IPS-NIHi7 (cell line): ENCODE measurements at regions not wholly inside any gene's neighbourhood (a gene's known extent, or its start where the extent isn't known, plus 50 kb on each side); places are given as distances from the start of the nearest gene placed in this dataset.
A peak's percentile ranks its signal among the peaks of the same experiment; 100 is the strongest.
"Not testable (repeated sequence)": the region's sequence is repeated elsewhere in the genome, so short reads cannot be mapped to it uniquely, and the experiment has no call there.

Experiments used
- DNase-seq: peaks from one replicate; pipeline ENCODE4 v3.0.0; 2012; ENCODE audit warnings: mixed read lengths; ENCODE audit errors: extremely low spot score

DNA sequence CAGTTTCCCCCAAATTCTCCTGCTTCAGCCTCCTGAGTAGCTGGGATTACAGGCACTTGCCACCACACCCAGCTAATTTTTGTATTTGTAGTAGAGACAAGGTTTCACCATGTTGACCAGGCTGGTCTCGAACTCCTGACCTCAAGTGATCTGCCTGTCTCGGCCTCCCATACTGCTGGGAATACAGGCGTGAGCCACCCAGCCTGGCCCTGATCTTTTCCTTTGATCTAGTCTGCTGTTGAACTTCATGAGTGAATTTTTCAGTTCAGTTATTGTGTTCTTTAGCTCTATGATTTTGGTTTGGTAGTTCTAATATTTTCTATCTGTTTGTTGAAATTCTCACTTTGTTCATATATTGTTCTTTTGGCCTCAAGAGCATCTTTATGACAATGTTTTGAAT, 83.4 kb upstream of the RAP2C start:
- not testable (repeated sequence) for DNase-seq

- no peak for DNase-seq
These were observed 75.7 kb upstream of the RAP2C start for GRCh38 chrX:132294776-132295495.

- DNase-seq, result no peak
These were observed 74.9 kb upstream of the RAP2C start for GRCh38 chrX:132294192-132294591.

- DNase-seq, result peak; percentile 83
These were observed 73.5 kb upstream of the RAP2C start for GRCh38 chrX:132292793-132293192.

- DNase-seq, result no peak
These were observed 58.8 kb upstream of the RAP2C start for GRCh38 chrX:132277953-132278614.

GRCh38 chrX:132272826-132273225, 53.6 kb upstream of the RAP2C start:
- DNase-seq, result no peak

DNA sequence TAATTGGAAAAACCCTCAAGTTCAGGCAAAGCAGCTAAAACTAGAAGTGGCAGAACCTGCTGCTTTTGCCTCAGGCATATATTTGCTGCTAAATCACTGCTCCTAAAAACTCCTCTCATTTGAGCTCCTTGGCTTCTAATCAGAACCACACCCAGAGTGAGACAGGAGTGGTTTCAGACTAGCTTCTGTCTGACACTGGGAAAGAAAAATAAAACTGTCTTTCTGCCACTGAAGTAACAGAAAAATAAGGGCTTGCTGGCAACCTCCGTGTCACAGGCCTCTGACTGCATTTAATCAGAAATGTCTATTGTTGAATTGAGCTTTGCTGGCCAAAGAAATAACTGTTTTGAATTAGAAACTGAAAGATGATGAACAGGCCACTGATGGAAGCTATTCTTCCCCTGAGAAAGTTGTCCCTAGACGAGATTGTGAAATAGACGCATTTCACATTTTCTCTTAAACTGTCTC, 52.1 kb upstream of the RAP2C start:
- no peak for DNase-seq

DNA sequence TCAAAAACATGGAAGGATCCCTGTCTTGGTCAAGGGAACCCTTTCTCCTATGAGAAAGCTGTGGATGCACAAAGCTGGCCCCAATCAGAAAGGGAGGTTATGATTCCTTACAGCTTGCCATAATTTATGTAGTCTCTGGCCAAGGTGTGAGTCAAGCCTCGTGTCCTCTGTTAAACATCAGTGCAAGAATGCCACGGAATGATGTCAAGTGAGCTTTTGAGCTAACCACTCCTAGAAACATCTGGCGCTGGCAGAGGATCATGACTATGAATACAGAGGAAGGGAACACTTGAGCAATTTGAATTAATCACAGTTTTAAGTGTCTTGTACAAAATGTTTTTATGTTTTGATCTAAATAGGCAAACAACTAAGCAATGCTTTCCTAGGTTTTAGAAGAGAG, 51.5 kb upstream of the RAP2C start:
- no peak for DNase-seq

DNA sequence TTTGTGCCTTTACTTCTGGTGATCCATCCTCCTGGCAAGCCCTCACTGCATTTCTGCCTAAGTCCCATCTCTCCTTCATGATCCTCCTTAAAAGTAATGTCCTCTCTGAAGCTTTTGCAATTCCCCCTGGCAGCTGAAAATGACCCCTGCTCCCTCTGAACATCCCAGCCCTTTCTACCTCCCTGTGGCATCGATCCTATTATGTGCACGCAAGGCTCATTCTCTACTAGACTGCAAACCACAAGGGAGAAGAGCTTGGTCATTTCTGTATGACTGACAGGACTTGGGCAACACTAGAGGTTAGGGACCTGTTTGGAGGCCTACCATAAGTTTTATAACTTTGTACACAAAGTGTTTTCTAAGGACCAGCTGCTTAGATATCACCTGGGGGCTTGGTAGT, 50.8 kb upstream of the RAP2C start:
- DNase-seq, result no peak
